HCT116 (cell line): ENCODE measurements at regions not wholly inside any gene's neighbourhood (a gene's known extent, or its start where the extent isn't known, plus 50 kb on each side); places are given as distances from the start of the nearest gene placed in this dataset.

Source experiments
- POLR2AphosphoS5 ChIP-seq: IDR thresholded peaks from 2 replicates; pipeline ENCODE4 v1.6.1; 2011; ENCODE audit warnings: mild to moderate bottlenecking, low read depth, low read length, moderate library complexity
- SIN3A ChIP-seq: IDR thresholded peaks from 2 replicates; pipeline ENCODE4 v1.6.1; 2012; ENCODE audit warnings: low read depth
- ZNF274 ChIP-seq: fragments of 200-500 bp; sonication (Bioruptor generic); IDR thresholded peaks from 2 replicates; pipeline ENCODE4 v1.6.1; 2014; ENCODE audit warnings: mild to moderate bottlenecking, low read depth, low read length, inconsistent platforms
- TF ChIP-seq, protein P1 (sequence below), 3 experiments: fragments of 200-600 bp in 1 of 3; sonication (generic) in 1 of 3; IDR thresholded peaks in 2 of 3; conservative IDR thresholded peaks in 1 of 3; 2 replicates each; pipeline ENCODE4 v1.5.1; 2012 to 2017; ENCODE audit warnings: low read depth in 2 of 3, low read length in 2 of 3, antibody characterized with exemption in 1 of 3, borderline replicate concordance in 1 of 3, control low read depth in 1 of 3, mild to moderate bottlenecking in 1 of 3, mixed read lengths in 1 of 3, mixed run types in 1 of 3, moderate library complexity in 1 of 3; ENCODE audit not compliant: insufficient read depth in 1 of 3

- TF ChIP-seq POLR2AphosphoS5: no peak
- TF ChIP-seq SIN3A: no peak
- TF ChIP-seq, protein P1, sequence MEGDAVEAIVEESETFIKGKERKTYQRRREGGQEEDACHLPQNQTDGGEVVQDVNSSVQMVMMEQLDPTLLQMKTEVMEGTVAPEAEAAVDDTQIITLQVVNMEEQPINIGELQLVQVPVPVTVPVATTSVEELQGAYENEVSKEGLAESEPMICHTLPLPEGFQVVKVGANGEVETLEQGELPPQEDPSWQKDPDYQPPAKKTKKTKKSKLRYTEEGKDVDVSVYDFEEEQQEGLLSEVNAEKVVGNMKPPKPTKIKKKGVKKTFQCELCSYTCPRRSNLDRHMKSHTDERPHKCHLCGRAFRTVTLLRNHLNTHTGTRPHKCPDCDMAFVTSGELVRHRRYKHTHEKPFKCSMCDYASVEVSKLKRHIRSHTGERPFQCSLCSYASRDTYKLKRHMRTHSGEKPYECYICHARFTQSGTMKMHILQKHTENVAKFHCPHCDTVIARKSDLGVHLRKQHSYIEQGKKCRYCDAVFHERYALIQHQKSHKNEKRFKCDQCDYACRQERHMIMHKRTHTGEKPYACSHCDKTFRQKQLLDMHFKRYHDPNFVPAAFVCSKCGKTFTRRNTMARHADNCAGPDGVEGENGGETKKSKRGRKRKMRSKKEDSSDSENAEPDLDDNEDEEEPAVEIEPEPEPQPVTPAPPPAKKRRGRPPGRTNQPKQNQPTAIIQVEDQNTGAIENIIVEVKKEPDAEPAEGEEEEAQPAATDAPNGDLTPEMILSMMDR (IDR thresholded peaks at IDR 0.05 in 2 of 3, conservative IDR thresholded peaks at IDR 0.05 in 1 of 3; ENCODE audit: borderline replicate concordance in 1 of 3, insufficient read depth in 1 of 3, low read depth in 2 of 3, low read length in 2 of 3): no peak
- TF ChIP-seq ZNF274: no peak
Measured at GRCh38 chr22:17307566-17307965, 61.7 kb upstream of the CECR2 start.
